Mesendoderm (in vitro differentiated cells): ENCODE measurements at regions not wholly inside any gene's neighbourhood (a gene's known extent, or its start where the extent isn't known, plus 50 kb on each side); places are given as distances from the start of the nearest gene placed in this dataset.
A peak's percentile ranks its signal among the peaks of the same experiment; 100 is the strongest.

Experiments used
- DNase-seq: peaks from one replicate; pipeline ENCODE4 v3.0.0; 2013
- H2AK5ac ChIP-seq: 2 replicates; pipeline ENCODE4 v1.6.1; 2013; ENCODE audit warnings: low read length, inconsistent platforms
- H2BK120ac ChIP-seq: 2 replicates; pipeline ENCODE4 v1.6.1; 2013; ENCODE audit warnings: low read depth, mild to moderate bottlenecking, low read length, moderate library complexity, mixed read lengths
- H2BK15ac ChIP-seq: replicated peaks from 2 replicates; pipeline ENCODE4 v1.6.1; 2013; ENCODE audit warnings: low read depth, mild to moderate bottlenecking, moderate library complexity
- H2BK5ac ChIP-seq: 2 replicates; pipeline ENCODE4 v1.6.1; 2013; ENCODE audit warnings: low read length, inconsistent platforms
- H3K18ac ChIP-seq: 2 replicates; pipeline ENCODE4 v1.6.1; 2013; ENCODE audit warnings: mild to moderate bottlenecking, low read length, mixed read lengths
- H3K23ac ChIP-seq: one replicate; pipeline ENCODE4 v1.6.1; 2013; ENCODE audit warnings: low read length
- H3K27ac ChIP-seq: 2 replicates; pipeline ENCODE4 v1.5.1; 2013; ENCODE audit warnings: low read depth, mild to moderate bottlenecking, inconsistent platforms, low read length, moderate library complexity
- H3K27me3 ChIP-seq: 2 replicates; pipeline ENCODE4 v1.6.1; 2013; ENCODE audit warnings: low read length, control low read depth, mild to moderate bottlenecking, inconsistent platforms; ENCODE audit not compliant: insufficient read depth, poor library complexity
- H3K36me3 ChIP-seq: 2 replicates; pipeline ENCODE4 v1.6.1; 2013; ENCODE audit warnings: low read length, inconsistent platforms; ENCODE audit not compliant: control insufficient read depth, insufficient read depth
- H3K4ac ChIP-seq: one replicate; pipeline ENCODE4 v1.6.1; 2013; ENCODE audit warnings: low read depth, mild to moderate bottlenecking, low read length, moderate library complexity
- H3K4me1 ChIP-seq: 2 replicates; pipeline ENCODE4 v1.6.1; 2013; ENCODE audit warnings: low read depth, low read length, inconsistent platforms; ENCODE audit not compliant: control insufficient read depth
- H3K4me2 ChIP-seq: 2 replicates; pipeline ENCODE4 v1.6.1; 2013; ENCODE audit warnings: low read length
- H3K4me3 ChIP-seq: 2 replicates; pipeline ENCODE4 v1.5.1; 2013; ENCODE audit warnings: mild to moderate bottlenecking, low read length
- H3K56ac ChIP-seq: one replicate; pipeline ENCODE4 v1.6.1; 2013; ENCODE audit warnings: low read length
- H3K79me1 ChIP-seq: 2 replicates; pipeline ENCODE4 v1.6.1; 2013; ENCODE audit warnings: low read length, inconsistent platforms
- H3K79me2 ChIP-seq: 2 replicates; pipeline ENCODE4 v1.6.1; 2013; ENCODE audit warnings: mild to moderate bottlenecking, low read length; ENCODE audit not compliant: control insufficient read depth, insufficient read depth
- H3K9ac ChIP-seq: 2 replicates; pipeline ENCODE4 v1.6.1; 2013; ENCODE audit warnings: low read length, inconsistent platforms
- H4K5ac ChIP-seq: one replicate; pipeline ENCODE4 v1.6.1; 2013; ENCODE audit warnings: low read length
- H4K8ac ChIP-seq: one replicate; pipeline ENCODE4 v1.6.1; 2013; ENCODE audit warnings: low read depth, mild to moderate bottlenecking, control low read depth, low read length, moderate library complexity
- WGBS: extraction: QIAGEN DNeasy Blood & Tissue Kit; methylation state at CpG from one replicate; pipeline ENCODE4 v1.1.7; 2013; ENCODE audit warnings: low lambda C conversion rate, missing lambda C conversion rate; ENCODE audit not compliant: insufficient coverage; ENCODE audit errors: extremely low coverage; 5-methylcytosine and 5-hydroxymethylcytosine counted together

DNA sequence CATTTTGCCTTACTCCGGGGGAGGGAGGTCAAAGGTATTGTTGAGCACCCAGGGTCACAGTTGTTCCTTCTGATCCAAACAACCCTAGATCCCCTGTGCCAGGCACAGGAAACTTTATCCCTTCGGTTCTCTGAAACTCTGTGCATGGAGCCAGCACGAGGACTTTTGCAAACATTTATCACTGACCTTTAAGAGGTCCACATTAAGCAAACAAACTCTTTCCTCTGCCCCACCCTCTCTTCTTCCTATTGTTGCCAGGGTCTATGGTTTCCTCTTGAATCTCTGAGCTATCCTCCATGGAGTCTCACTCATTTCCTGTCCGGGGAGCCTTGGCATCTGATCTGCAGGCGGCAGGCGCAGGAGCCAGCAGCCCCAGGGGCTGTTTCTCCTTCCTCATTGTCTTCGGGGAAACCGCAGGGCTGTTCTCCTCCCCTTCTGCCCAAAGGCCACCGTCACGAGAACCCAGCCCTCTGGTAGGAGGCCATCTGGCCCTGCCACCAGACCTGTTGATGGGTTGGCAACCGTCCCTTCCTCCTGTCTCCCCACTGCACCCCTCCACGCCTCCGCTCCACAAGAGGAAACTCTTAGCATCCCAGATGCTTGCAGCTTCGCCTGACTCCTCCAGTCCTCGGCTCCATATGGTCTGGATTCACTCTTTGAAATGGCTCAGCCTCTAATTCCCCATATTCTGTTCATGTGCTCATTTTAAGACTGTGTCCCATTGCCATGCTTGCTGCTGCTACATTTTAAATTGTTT, 327.3 kb upstream of the NRP1 start:
- no peak overlapping the region for H4K8ac ChIP-seq
- peak; percentile 23 for DNase-seq
- H3K18ac ChIP-seq: no peak overlapping the region
- H3K27ac ChIP-seq: no peak overlapping the region
- no peak overlapping the region for H3K4me2 ChIP-seq
- H3K9ac ChIP-seq: no peak overlapping the region
- no CpG with 5 or more reads among the region's 15 CpGs for WGBS
- no peak overlapping the region for H4K5ac ChIP-seq
- H3K4ac ChIP-seq: no peak overlapping the region
- no peaks in the 10 kb centered on the region for H3K79me1 ChIP-seq
- H3K4me1 ChIP-seq: no peaks in the 10 kb centered on the region
- H3K36me3 ChIP-seq: no peaks in the 10 kb centered on the region
- H2BK5ac ChIP-seq: no peak overlapping the region
- H2AK5ac ChIP-seq: no peak overlapping the region
- H3K79me2 ChIP-seq: no peaks in the 10 kb centered on the region
- H3K27me3 ChIP-seq: no peaks in the 10 kb centered on the region
- H3K23ac ChIP-seq: no peak overlapping the region
- no peak overlapping the region for H3K4me3 ChIP-seq
- H3K56ac ChIP-seq: no peak overlapping the region
- no peak overlapping the region for H2BK120ac ChIP-seq
- H2BK15ac ChIP-seq: no peak overlapping the region

DNA sequence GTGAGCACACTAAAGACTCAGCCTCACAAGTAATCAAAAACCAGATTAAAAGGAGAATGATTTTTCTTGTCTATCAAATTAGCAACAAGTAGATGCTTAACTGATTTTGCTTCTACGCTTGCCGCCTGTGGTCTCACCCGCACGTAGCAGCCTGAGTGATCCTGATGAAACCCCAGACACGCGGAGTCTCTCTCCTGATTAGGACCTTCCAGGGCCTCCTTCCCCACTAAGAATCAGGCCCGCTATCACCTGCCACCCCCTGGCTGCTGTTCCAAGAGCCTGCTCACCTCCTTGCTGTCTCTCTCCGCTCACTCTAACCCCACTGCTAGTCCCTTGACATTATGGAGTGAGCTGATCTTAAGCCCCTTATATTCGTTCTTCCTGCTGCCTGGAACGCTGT, 325.9 kb upstream of the NRP1 start:
- H3K18ac ChIP-seq: no peak overlapping the region
- H2BK15ac ChIP-seq: no peak overlapping the region
- H4K5ac ChIP-seq: no peak overlapping the region
- no peak overlapping the region for H3K9ac ChIP-seq
- no peaks in the 10 kb centered on the region for H3K79me1 ChIP-seq
- H4K8ac ChIP-seq: no peak overlapping the region
- H3K4me2 ChIP-seq: no peak overlapping the region
- peak; percentile 31 for DNase-seq
- H3K79me2 ChIP-seq: no peaks in the 10 kb centered on the region
- H3K23ac ChIP-seq: no peak overlapping the region
- no peak overlapping the region for H3K4ac ChIP-seq
- H3K56ac ChIP-seq: no peak overlapping the region
- no CpG with 5 or more reads among the region's 10 CpGs for WGBS
- no peaks in the 10 kb centered on the region for H3K36me3 ChIP-seq
- no peak overlapping the region for H3K27ac ChIP-seq
- no peaks in the 10 kb centered on the region for H3K4me1 ChIP-seq
- no peak overlapping the region for H2BK120ac ChIP-seq
- H2BK5ac ChIP-seq: no peak overlapping the region
- H3K4me3 ChIP-seq: no peak overlapping the region
- no peaks in the 10 kb centered on the region for H3K27me3 ChIP-seq
- H2AK5ac ChIP-seq: no peak overlapping the region

DNA sequence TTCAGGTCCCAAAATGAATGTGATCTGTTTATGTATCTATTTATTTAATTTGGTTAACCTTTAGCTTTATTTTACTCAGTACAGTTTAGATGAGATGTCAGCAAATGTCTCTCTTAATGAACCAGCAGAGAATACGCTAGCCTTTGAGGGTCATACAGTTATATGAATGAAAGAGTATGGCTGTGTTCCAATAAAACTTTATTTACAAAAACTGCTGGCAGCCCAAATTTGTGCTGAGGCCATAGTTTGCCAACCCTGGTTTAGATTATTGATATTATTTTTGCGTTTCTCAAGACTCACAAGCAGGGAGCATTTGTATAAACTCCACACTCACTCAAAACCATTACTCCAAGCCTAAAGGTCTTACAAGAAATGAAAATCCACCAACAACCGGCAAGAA, 323.4 kb upstream of the NRP1 start:
- H3K4me2 ChIP-seq: no peak overlapping the region
- H4K8ac ChIP-seq: no peak overlapping the region
- no peaks in the 10 kb centered on the region for H3K36me3 ChIP-seq
- H2BK15ac ChIP-seq: no peak overlapping the region
- no peak overlapping the region for H2AK5ac ChIP-seq
- no peak overlapping the region for H3K9ac ChIP-seq
- H3K4me3 ChIP-seq: no peak overlapping the region
- no peak overlapping the region for H3K4ac ChIP-seq
- H3K79me2 ChIP-seq: no peaks in the 10 kb centered on the region
- H3K79me1 ChIP-seq: no peaks in the 10 kb centered on the region
- no peak overlapping the region for H3K18ac ChIP-seq
- no peak overlapping the region for H2BK5ac ChIP-seq
- no peak overlapping the region for H3K23ac ChIP-seq
- 100% methylated on average over 1 of the region's 3 CpGs for WGBS
- no peak overlapping the region for H3K27ac ChIP-seq
- H2BK120ac ChIP-seq: no peak overlapping the region
- no peaks in the 10 kb centered on the region for H3K27me3 ChIP-seq
- H4K5ac ChIP-seq: no peak overlapping the region
- no peak overlapping the region for H3K56ac ChIP-seq
- H3K4me1 ChIP-seq: no peaks in the 10 kb centered on the region
- DNase-seq: no peak

DNA sequence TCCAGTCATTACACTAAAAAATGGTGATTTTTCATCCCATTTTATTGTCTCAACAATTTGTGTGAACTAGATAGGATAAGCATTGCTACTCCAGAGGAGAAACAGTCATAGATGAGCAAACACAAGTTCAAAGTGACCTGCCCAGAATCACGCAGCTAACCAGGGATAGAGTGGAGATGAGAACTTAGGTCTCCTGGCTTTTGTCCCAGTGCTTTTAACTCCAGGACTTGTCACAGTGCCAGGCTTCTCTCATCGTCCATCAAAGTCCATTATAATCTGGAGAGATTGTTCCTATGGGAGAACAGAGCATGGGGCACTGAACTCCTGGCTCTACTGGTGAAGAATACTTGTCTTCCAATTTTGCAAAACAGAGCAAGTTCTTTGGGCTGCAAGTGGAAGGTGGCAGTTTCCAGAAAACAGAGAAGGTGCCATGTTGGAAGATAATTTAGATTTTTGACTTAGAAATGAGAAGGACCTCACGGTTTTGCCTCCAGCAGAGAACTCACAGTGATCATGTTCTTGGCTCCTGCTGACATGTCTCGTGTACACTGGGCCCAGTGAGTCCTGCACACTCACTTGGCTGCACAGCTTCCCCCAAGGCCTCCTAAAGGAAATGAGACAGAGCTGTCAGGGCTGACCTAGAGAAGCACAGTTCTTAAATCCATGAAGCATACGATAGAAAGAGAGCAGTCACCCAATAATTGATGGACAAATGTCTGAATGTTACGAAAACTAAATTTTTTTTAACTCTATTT, 322.9 kb upstream of the NRP1 start:
- H4K5ac ChIP-seq: no peak overlapping the region
- H3K79me1 ChIP-seq: no peaks in the 10 kb centered on the region
- H3K9ac ChIP-seq: no peak overlapping the region
- no peak overlapping the region for H3K18ac ChIP-seq
- H3K4ac ChIP-seq: no peak overlapping the region
- no peak overlapping the region for H3K23ac ChIP-seq
- H3K4me2 ChIP-seq: no peak overlapping the region
- DNase-seq: no peak
- H3K27ac ChIP-seq: no peak overlapping the region
- H3K27me3 ChIP-seq: no peaks in the 10 kb centered on the region
- no peaks in the 10 kb centered on the region for H3K79me2 ChIP-seq
- no peak overlapping the region for H3K56ac ChIP-seq
- H3K4me1 ChIP-seq: no peaks in the 10 kb centered on the region
- H3K36me3 ChIP-seq: no peaks in the 10 kb centered on the region
- no peak overlapping the region for H3K4me3 ChIP-seq
- no peak overlapping the region for H4K8ac ChIP-seq
- H2AK5ac ChIP-seq: no peak overlapping the region
- H2BK15ac ChIP-seq: no peak overlapping the region
- WGBS: no CpG with 5 or more reads among the region's 6 CpGs
- H2BK5ac ChIP-seq: no peak overlapping the region
- H2BK120ac ChIP-seq: no peak overlapping the region

DNA sequence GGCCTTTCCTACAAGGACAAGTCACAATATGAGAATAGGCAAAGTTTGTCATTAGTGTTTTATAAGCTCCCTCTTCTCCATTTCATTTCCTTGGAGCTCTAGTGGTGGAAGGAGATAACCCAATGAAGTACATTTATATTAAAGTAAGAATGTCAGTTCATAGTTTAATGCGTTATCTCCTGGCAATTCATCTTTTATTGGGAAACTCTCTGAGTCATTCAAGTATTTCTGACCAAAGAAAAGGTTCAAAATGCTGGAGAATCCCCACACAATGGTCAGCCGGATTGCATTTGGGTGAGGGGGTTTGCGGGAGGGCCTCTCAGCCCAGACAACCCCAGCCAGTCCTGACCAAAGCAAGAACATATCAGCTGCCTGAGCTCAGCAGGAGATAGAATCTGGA, 321.5 kb upstream of the NRP1 start:
- no peak overlapping the region for H4K5ac ChIP-seq
- no peak overlapping the region for H2BK5ac ChIP-seq
- no peak overlapping the region for H3K27ac ChIP-seq
- no peak overlapping the region for H3K4me2 ChIP-seq
- H3K23ac ChIP-seq: no peak overlapping the region
- WGBS: no CpG with 5 or more reads among the region's 3 CpGs
- H3K56ac ChIP-seq: no peak overlapping the region
- H3K27me3 ChIP-seq: no peaks in the 10 kb centered on the region
- no peaks in the 10 kb centered on the region for H3K79me1 ChIP-seq
- H2BK120ac ChIP-seq: no peak overlapping the region
- no peak for DNase-seq
- H3K4ac ChIP-seq: no peak overlapping the region
- H3K36me3 ChIP-seq: no peaks in the 10 kb centered on the region
- no peak overlapping the region for H3K9ac ChIP-seq
- H3K4me3 ChIP-seq: no peak overlapping the region
- no peak overlapping the region for H2AK5ac ChIP-seq
- H3K18ac ChIP-seq: no peak overlapping the region
- no peaks in the 10 kb centered on the region for H3K79me2 ChIP-seq
- no peak overlapping the region for H4K8ac ChIP-seq
- H2BK15ac ChIP-seq: no peak overlapping the region
- no peaks in the 10 kb centered on the region for H3K4me1 ChIP-seq
